ENCODE measurements at regions not wholly inside any gene's neighbourhood (a gene's known extent, or its start where the extent isn't known, plus 50 kb on each side); places are given as distances from the start of the nearest gene placed in this dataset.
A peak's percentile ranks its signal among the peaks of the same experiment; 100 is the strongest.

DNA sequence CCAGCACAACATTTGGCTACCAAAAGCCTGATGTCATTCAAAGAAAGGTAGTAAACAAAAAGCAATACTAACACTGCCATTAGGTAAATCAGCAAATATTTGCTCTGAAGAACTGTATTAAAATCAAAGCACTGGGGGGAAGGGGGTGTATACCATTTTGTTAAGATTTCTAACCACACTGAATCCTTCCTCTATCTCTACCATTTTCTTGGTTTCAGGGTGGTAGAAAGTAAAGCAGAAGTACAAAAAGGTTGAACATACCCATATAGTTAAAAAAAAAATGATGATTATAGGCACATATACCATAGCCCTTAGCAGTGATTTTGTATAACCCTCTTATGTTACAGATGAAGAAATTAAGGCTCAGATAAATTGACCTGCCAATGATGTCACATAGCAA is 437.6 kb downstream of the ZEB2 start:
- H3K27me3 Mint-ChIP-seq (ENCODE audit: low read depth), result no peaks in the 10 kb centered on the region
- no peak overlapping the region for H3K4me3 Mint-ChIP-seq
- peaks cover under 1% of the 10 kb centered on the region for H3K9me3 Mint-ChIP-seq
- H3K4me1 Mint-ChIP-seq, result peaks cover 31% of the 10 kb centered on the region
- TF ChIP-seq, protein P1, sequence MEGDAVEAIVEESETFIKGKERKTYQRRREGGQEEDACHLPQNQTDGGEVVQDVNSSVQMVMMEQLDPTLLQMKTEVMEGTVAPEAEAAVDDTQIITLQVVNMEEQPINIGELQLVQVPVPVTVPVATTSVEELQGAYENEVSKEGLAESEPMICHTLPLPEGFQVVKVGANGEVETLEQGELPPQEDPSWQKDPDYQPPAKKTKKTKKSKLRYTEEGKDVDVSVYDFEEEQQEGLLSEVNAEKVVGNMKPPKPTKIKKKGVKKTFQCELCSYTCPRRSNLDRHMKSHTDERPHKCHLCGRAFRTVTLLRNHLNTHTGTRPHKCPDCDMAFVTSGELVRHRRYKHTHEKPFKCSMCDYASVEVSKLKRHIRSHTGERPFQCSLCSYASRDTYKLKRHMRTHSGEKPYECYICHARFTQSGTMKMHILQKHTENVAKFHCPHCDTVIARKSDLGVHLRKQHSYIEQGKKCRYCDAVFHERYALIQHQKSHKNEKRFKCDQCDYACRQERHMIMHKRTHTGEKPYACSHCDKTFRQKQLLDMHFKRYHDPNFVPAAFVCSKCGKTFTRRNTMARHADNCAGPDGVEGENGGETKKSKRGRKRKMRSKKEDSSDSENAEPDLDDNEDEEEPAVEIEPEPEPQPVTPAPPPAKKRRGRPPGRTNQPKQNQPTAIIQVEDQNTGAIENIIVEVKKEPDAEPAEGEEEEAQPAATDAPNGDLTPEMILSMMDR (IDR thresholded peaks at IDR 0.05; ENCODE audit: unreplicated experiment), result no peak
- H3K36me3 Mint-ChIP-seq, result no peaks in the 10 kb centered on the region
- no peak for DNase-seq (ENCODE audit: low spot score in 2 of 2, unreplicated experiment in 2 of 2)
- no peak overlapping the region for H3K27ac Mint-ChIP-seq

DNA sequence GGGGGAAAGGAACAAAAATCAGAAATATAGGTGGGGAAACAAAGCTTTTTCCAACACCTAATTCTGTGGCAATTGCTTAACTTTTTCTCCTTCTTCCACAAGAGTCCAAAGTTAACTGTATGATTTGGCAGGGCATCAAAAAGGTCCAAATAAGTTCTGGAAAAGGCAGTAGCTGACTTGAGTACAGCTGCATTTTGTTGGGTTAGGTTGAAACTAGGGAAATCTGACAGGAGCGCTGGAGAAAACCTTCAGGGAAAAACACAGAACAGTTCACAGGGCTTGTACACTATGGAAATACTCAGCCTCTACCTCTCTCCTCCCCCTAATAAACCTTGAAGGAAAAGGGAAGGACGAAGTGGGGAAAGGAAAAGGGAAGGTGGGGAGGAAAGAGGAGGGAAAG is 438.6 kb downstream of the ZEB2 start:
- Mint-ChIP-seq H3K9me3 (no peaks in the 10 kb centered on the region), H3K27ac (no peak overlapping the region), H3K4me1 (peaks cover 36% of the 10 kb centered on the region), H3K36me3 (no peaks in the 10 kb centered on the region), H3K4me3 (no peak overlapping the region), H3K27me3 (ENCODE audit: low read depth) (no peaks in the 10 kb centered on the region)
- DNase-seq (ENCODE audit: low spot score in 2 of 2, unreplicated experiment in 2 of 2), result no peak
- TF ChIP-seq, protein P1 (IDR thresholded peaks at IDR 0.05; ENCODE audit: unreplicated experiment), result no peak

DNA sequence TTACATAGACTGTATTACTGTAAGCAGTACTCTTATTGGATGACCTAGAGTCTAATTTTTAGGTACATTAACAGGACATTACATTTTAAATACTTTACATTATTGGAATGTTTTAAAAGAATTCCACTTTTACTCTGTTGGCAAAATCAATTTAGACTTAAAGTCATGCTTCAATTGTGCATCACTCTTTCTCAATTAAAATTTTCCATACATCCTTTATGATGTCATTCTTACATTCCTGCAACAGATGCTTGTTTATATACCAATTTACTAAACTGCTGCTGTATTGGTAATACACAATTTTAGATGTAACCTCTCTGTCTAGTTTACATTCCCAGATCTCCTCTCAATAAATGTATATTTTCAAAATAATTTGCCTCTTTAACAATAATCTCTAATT is 440.1 kb downstream of the ZEB2 start:
- no peak overlapping the region for H3K4me3 Mint-ChIP-seq
- peaks cover 38% of the 10 kb centered on the region for H3K4me1 Mint-ChIP-seq
- no peaks in the 10 kb centered on the region for H3K9me3 Mint-ChIP-seq
- TF ChIP-seq, protein P1 (IDR thresholded peaks at IDR 0.05; ENCODE audit: unreplicated experiment), result no peak
- peak overlapping the region; percentile 52 for H3K27ac Mint-ChIP-seq
- DNase-seq (ENCODE audit: low spot score in 2 of 2, unreplicated experiment in 2 of 2), result no peak
- no peaks in the 10 kb centered on the region for H3K36me3 Mint-ChIP-seq
- H3K27me3 Mint-ChIP-seq (ENCODE audit: low read depth), result no peaks in the 10 kb centered on the region

DNA sequence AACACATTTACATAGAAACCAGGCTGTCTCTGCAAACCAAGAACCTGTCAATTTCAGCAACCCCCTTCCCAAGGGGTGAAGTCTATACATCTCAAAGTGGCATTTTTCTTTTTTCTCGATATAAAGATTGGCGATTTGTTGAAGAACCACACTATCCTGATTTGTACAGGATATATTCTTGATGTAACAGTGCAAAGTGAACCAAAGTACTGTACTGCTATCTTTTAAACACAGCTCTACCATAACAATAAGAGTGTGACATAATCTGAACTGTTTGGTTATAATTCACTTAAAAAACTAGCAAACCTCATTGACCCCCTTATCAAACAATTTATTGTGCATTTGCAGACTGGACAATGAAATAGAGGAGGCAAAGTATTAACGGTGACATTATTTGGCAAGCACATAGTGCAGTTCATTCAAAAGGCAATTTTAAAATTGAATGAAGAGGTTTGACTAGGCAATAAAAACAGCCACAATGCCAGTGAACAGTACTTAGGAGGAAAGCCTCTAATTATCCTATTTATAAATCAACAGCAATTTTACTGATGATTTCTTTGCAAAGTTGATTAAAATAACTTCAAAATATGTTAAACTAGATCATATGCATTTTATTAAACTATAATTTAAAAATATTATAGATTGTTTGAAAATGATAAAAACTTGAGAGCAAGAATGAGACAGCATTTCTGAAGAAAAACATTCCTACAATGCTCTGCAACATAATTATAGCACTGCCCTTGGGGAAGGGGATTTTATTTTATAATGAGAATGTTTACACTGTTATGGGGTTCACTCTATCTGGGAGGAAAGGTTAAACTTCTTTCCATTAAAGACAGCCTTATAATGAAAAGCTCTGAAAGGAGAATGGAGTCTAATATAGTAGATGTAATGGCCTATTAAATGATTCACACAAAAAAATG is 440.9 kb downstream of the ZEB2 start:
- no peaks in the 10 kb centered on the region for H3K9me3 Mint-ChIP-seq
- H3K27me3 Mint-ChIP-seq (ENCODE audit: low read depth), result no peaks in the 10 kb centered on the region
- peaks cover 38% of the 10 kb centered on the region for H3K4me1 Mint-ChIP-seq
- DNase-seq (ENCODE audit: low spot score in 2 of 2, unreplicated experiment in 2 of 2), result no peak
- no peaks in the 10 kb centered on the region for H3K36me3 Mint-ChIP-seq
- TF ChIP-seq, protein P1 (IDR thresholded peaks at IDR 0.05; ENCODE audit: unreplicated experiment), result no peak
- H3K4me3 Mint-ChIP-seq, result no peak overlapping the region
- peak overlapping the region; percentile 57 for H3K27ac Mint-ChIP-seq

DNA sequence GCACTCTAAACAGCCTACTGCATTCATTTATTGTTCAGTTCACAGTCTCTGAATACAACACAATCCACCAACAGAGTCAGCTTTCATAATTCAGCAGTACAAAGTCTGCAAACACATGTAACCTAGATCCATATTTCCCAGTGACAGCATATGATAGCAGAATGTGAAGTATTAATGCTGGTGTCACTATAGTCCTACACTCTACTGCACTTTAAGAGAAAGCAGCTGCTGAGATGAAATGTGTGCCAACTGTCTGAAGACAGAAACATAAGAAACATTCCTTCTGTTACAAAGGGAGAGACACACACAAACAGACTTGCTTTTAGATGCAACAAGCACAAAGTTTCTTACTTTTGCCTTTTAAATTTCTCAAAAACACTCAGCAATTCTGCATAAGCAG is 441.8 kb downstream of the ZEB2 start:
- TF ChIP-seq, protein P1 (IDR thresholded peaks at IDR 0.05; ENCODE audit: unreplicated experiment), result no peak
- Mint-ChIP-seq H3K27ac (peak overlapping the region; percentile 57), H3K36me3 (no peaks in the 10 kb centered on the region), H3K4me1 (peaks cover 38% of the 10 kb centered on the region), H3K4me3 (no peak overlapping the region), H3K27me3 (ENCODE audit: low read depth) (no peaks in the 10 kb centered on the region), H3K9me3 (no peaks in the 10 kb centered on the region)
- no peak for DNase-seq (ENCODE audit: low spot score in 2 of 2, unreplicated experiment in 2 of 2)
